ENCODE measurements at regions not wholly inside any gene's neighbourhood (a gene's known extent, or its start where the extent isn't known, plus 50 kb on each side); places are given as distances from the start of the nearest gene placed in this dataset.

DNA sequence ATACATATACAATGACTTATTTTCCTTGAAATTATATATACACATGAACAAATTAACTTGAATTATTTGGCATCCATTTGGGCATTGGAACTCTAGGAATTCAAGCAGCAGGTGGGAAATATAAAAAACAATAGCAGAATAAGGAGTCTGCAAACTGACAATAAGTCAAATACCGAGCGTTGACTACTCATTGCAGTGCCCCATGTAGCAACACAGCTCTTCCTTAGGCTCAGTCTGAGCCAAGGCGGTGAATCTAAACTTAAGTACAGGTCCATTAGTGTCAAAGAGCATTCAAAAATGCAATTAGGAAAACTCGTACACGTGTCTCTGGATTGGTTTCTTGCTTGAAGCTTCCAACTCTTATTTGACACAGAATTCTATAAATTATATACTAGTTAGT lies 462.5 kb upstream of the KLF12 start:
- Histone ChIP-seq H3K27me3 (ENCODE audit: insufficient read depth, low read depth, severe bottlenecking) (no peaks in the 10 kb centered on the region), H3K9me3 (ENCODE audit: severe bottlenecking) (no peaks in the 10 kb centered on the region), H3K36me3 (no peaks in the 10 kb centered on the region), H3K4me3 (ENCODE audit: low read depth, low read length) (no peak overlapping the region), H3K27ac (no peak overlapping the region)
- no peak for DNase-seq
- TF ChIP-seq, protein P1, sequence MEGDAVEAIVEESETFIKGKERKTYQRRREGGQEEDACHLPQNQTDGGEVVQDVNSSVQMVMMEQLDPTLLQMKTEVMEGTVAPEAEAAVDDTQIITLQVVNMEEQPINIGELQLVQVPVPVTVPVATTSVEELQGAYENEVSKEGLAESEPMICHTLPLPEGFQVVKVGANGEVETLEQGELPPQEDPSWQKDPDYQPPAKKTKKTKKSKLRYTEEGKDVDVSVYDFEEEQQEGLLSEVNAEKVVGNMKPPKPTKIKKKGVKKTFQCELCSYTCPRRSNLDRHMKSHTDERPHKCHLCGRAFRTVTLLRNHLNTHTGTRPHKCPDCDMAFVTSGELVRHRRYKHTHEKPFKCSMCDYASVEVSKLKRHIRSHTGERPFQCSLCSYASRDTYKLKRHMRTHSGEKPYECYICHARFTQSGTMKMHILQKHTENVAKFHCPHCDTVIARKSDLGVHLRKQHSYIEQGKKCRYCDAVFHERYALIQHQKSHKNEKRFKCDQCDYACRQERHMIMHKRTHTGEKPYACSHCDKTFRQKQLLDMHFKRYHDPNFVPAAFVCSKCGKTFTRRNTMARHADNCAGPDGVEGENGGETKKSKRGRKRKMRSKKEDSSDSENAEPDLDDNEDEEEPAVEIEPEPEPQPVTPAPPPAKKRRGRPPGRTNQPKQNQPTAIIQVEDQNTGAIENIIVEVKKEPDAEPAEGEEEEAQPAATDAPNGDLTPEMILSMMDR (IDR thresholded peaks at IDR 0.05; ENCODE audit: low read depth, low read length) = no peak

DNA sequence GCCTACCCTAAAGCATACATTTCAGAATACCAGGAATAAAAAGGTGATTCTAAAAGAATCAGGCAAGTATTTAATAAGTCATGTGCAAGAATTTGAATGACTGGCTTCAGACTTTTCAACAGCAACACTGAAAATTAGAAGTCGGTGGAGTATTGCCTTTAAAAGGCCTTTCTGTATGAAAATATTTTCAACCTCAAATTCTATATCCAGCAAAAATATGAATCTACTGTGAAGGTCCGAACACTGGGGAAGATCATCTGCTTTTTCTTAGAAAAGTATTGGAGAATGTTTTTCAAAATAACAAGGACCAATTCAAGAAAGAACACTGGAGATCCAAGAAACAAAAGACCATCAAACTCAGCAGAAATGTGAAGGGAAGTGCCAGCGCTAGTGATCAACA lies 459.5 kb upstream of the KLF12 start:
- no peaks in the 10 kb centered on the region for H3K36me3 ChIP-seq
- no peak overlapping the region for H3K27ac ChIP-seq
- TF ChIP-seq, protein P1 (IDR thresholded peaks at IDR 0.05; ENCODE audit: low read depth, low read length) = no peak
- DNase-seq = no peak
- H3K4me3 ChIP-seq (ENCODE audit: low read depth, low read length) = no peak overlapping the region
- H3K27me3 ChIP-seq (ENCODE audit: insufficient read depth, low read depth, severe bottlenecking) = no peaks in the 10 kb centered on the region
- H3K9me3 ChIP-seq (ENCODE audit: severe bottlenecking) = no peaks in the 10 kb centered on the region

- TF ChIP-seq, protein P1 (IDR thresholded peaks at IDR 0.05; ENCODE audit: low read depth, low read length) = no peak
- Histone ChIP-seq H3K4me3 (ENCODE audit: low read depth, low read length) (no peak overlapping the region), H3K27ac (no peak overlapping the region), H3K27me3 (ENCODE audit: insufficient read depth, low read depth, severe bottlenecking) (no peaks in the 10 kb centered on the region), H3K36me3 (no peaks in the 10 kb centered on the region), H3K9me3 (ENCODE audit: severe bottlenecking) (no peaks in the 10 kb centered on the region)
- DNase-seq = no peak
Observed at GRCh38 chr13:74586847-74587246, 452.6 kb upstream of the KLF12 start.

GRCh38 chr13:74576420-74576819 lies 442.2 kb upstream of the KLF12 start:
- no peaks in the 10 kb centered on the region for H3K36me3 ChIP-seq
- H3K27me3 ChIP-seq (ENCODE audit: insufficient read depth, low read depth, severe bottlenecking) = no peaks in the 10 kb centered on the region
- H3K27ac ChIP-seq = peak overlapping the region; percentile 63
- H3K4me3 ChIP-seq (ENCODE audit: low read depth, low read length) = peak overlapping the region; percentile 74
- H3K9me3 ChIP-seq (ENCODE audit: severe bottlenecking) = no peaks in the 10 kb centered on the region
- TF ChIP-seq, protein P1 (IDR thresholded peaks at IDR 0.05; ENCODE audit: low read depth, low read length) = no peak
- DNase-seq = no peak

DNA sequence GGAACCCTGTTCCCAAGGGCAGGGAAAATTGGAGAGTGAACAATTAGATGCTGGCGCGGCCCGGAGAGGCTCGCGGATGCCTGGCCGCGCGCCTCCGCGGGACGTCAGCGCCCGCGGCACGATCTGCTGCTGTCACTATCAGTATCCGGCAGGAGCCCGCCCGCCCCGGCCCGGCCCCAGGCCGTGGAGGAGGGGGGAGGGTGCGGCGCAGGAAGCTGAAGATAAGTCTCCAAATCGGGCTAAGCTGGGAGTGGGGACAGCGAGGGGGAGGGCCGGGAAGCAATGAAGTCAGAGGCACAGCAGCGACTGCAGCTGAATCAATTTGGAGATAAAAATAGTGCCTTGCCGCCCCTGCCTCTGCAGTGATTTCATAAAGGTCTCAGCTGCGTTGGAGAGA lies 441.5 kb upstream of the KLF12 start:
- Histone ChIP-seq H3K27ac (peak overlapping the region; percentile 63), H3K27me3 (ENCODE audit: insufficient read depth, low read depth, severe bottlenecking) (no peaks in the 10 kb centered on the region), H3K9me3 (ENCODE audit: severe bottlenecking) (no peaks in the 10 kb centered on the region), H3K4me3 (ENCODE audit: low read depth, low read length) (peak overlapping the region; percentile 74), H3K36me3 (no peaks in the 10 kb centered on the region)
- DNase-seq = peak; percentile 93
- TF ChIP-seq, protein P1 (IDR thresholded peaks at IDR 0.05; ENCODE audit: low read depth, low read length) = no peak

- no peaks in the 10 kb centered on the region for H3K36me3 ChIP-seq
- H3K27me3 ChIP-seq (ENCODE audit: insufficient read depth, low read depth, severe bottlenecking) = no peaks in the 10 kb centered on the region
- peak; percentile 17 for DNase-seq
- TF ChIP-seq, protein P1 (IDR thresholded peaks at IDR 0.05; ENCODE audit: low read depth, low read length) = no peak
- peak overlapping the region; percentile 43; the same call in 1 of the 2 replicates for H3K27ac ChIP-seq
- no peaks in the 10 kb centered on the region for H3K9me3 ChIP-seq (ENCODE audit: severe bottlenecking)
- H3K4me3 ChIP-seq (ENCODE audit: low read depth, low read length) = peak overlapping the region; percentile 74
Observed at GRCh38 chr13:74574964-74575728, 440.9 kb upstream of the KLF12 start.

All from WERI-Rb-1 (cell line).